Peyer's patch (tissue), 4 donors: ENCODE measurements at regions not wholly inside any gene's neighbourhood (a gene's known extent, or its start where the extent isn't known, plus 50 kb on each side); places are given as distances from the start of the nearest gene placed in this dataset.

Source experiments
- CTCF ChIP-seq, 6 experiments: fragments of 450-650 bp in 4 of 6; fragments of 200-600 bp in 2 of 6; sonication (generic) in 1 of 6; IDR thresholded peaks; one replicate each; pipeline ENCODE4 v1.5.1; 2017 to 2019; ENCODE audit warnings: antibody characterized with exemption in 6 of 6, mild to moderate bottlenecking in 3 of 6, moderate library complexity in 1 of 6
- POLR2A ChIP-seq, 2 donors: fragments of 450-650 bp; IDR thresholded peaks; one replicate each; pipeline ENCODE4 v1.5.1; 2017; ENCODE audit warnings: antibody characterized with exemption in 2 of 2, mild to moderate bottlenecking in 2 of 2, moderate library complexity in 2 of 2

- TF ChIP-seq CTCF (IDR thresholded peaks at IDR 0.05) (no peak), POLR2A (IDR thresholded peaks at IDR 0.05) (no peak)
These were observed 172.1 kb upstream of the SMAD3 start for GRCh38 chr15:66893294-66893693.
